Peyer's patch (tissue), 4 donors: ENCODE measurements at regions not wholly inside any gene's neighbourhood (a gene's known extent, or its start where the extent isn't known, plus 50 kb on each side); places are given as distances from the start of the nearest gene placed in this dataset.
"Not testable (repeated sequence)": the region's sequence is repeated elsewhere in the genome, so short reads cannot be mapped to it uniquely, and the experiment has no call there.

Experiments
- CTCF ChIP-seq, 6 experiments: fragments of 450-650 bp in 4 of 6; fragments of 200-600 bp in 2 of 6; sonication (generic) in 1 of 6; IDR thresholded peaks; one replicate each; pipeline ENCODE4 v1.5.1; 2017 to 2019; ENCODE audit warnings: antibody characterized with exemption in 6 of 6, mild to moderate bottlenecking in 3 of 6, moderate library complexity in 1 of 6
- POLR2A ChIP-seq, 2 donors: fragments of 450-650 bp; IDR thresholded peaks; one replicate each; pipeline ENCODE4 v1.5.1; 2017; ENCODE audit warnings: antibody characterized with exemption in 2 of 2, mild to moderate bottlenecking in 2 of 2, moderate library complexity in 2 of 2

- not testable (repeated sequence) for TF ChIP-seq CTCF, POLR2A (IDR thresholded peaks at IDR 0.05)
These were observed 194.6 kb upstream of the CXCR4 start for GRCh38 chr2:136312568-136312967.
